BJ (cell line): ENCODE measurements at regions not wholly inside any gene's neighbourhood (a gene's known extent, or its start where the extent isn't known, plus 50 kb on each side); places are given as distances from the start of the nearest gene placed in this dataset.

ENCODE experiments used
- CTCF ChIA-PET: fragments of 350-600 bp; formaldehyde crosslinking; extraction: SDS; loops from one replicate; lab custom pipeline; 2021; ENCODE audit warnings: antibody characterized with exemption, inconsistent platforms; lab: Yijun Ruan, JAX
- POLR2A ChIA-PET: fragments of 300-600 bp; sonication (Branson Sonifier 250); formaldehyde crosslinking; extraction: SDS; loops from one replicate; lab custom pipeline; 2021; ENCODE audit warnings: antibody characterized with exemption; lab: Charles Lee
- DNase-seq: peaks from one replicate; pipeline ENCODE4 v3.0.0-alpha.2; 2011; ENCODE audit warnings: low read depth
- H3K27me3 ChIP-seq: 2 replicates; pipeline ENCODE4 v1.6.0; 2011; ENCODE audit warnings: low read length; ENCODE audit not compliant: control insufficient read depth, insufficient read depth
- H3K36me3 ChIP-seq: 2 replicates; pipeline ENCODE4 v1.5.1; 2011; ENCODE audit warnings: low read length; ENCODE audit not compliant: control insufficient read depth, insufficient read depth
- H3K4me3 ChIP-seq: 2 replicates; pipeline ENCODE4 v1.5.1; 2011; ENCODE audit warnings: low read depth, mild to moderate bottlenecking, control low read depth, low read length
- CTCF ChIP-seq: IDR thresholded peaks from 2 replicates; pipeline ENCODE4 v1.5.1; 2011; ENCODE audit warnings: low read depth, mild to moderate bottlenecking, control low read depth, inconsistent platforms, low read length, moderate library complexity; ENCODE audit not compliant: insufficient read depth

DNA sequence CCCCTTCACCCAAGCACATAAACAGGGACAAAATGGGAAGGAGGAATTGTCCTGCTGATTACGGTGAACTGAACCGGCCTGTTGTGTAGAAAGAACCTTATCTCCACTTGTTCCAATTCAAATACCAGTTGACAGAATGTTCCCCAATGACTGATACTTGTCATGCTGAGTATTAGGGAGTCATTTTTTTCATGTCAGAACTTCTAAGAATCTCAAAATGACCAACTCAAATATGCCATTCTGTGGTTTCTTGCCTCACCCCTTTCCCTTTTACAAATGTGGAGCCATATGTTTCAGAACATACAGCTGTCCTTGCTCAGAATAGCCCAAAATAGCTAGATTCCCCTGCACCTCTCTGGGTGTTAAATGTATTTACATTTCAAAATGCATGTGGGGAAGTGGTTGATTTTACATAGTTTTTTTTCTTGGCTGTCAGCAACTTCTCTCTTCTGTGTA lies 405.9 kb upstream of the TBL1XR1 start:
- POLR2A ChIA-PET, result no interaction called here
- TF ChIP-seq CTCF, result no peak
- no peak for DNase-seq
- Histone ChIP-seq H3K36me3 (no peaks in the 10 kb centered on the region), H3K4me3 (no peak overlapping the region), H3K27me3 (no peaks in the 10 kb centered on the region)
- CTCF ChIA-PET, result interaction anchor here (1.0 kb wide), 1 partner anchor 10 kb away, joined by 4 read pairs; no protein-coding TSS in a partner anchor

GRCh38 chr3:177604181-177604580 lies 406.9 kb upstream of the TBL1XR1 start:
- ChIA-PET POLR2A (no interaction called here), CTCF (no interaction called here)
- no peak for DNase-seq
- Histone ChIP-seq H3K36me3 (no peaks in the 10 kb centered on the region), H3K4me3 (no peak overlapping the region), H3K27me3 (no peaks in the 10 kb centered on the region)
- TF ChIP-seq CTCF, result no peak

DNA sequence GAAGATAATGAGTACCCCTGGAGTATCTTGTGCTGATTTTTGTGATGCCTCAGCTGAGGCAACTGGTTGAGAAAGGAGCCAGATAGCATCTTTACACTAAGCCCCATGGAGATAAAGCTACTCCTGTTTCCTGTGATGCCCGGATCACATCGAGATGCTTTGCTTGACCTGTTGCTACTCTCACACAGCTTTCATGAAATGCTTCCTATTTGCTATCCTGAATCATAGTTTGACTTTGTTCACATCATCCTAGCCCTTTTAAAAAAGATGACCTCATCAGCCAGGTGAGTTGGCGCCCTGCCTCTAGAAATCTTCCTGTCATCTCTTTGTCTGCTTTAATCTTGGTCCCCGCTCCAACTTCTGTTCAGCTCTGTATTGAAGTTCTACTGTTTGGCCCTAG lies 409.6 kb upstream of the TBL1XR1 start:
- POLR2A ChIA-PET, result no interaction called here

GRCh38 chr3:177607589-177607988 lies 410.3 kb upstream of the TBL1XR1 start:
- ChIA-PET POLR2A (no interaction called here), CTCF (no interaction called here)
- H3K4me3 ChIP-seq, result no peak overlapping the region
- no peak for DNase-seq
- no peaks in the 10 kb centered on the region for H3K36me3 ChIP-seq
- TF ChIP-seq CTCF, result no peak
- H3K27me3 ChIP-seq, result no peaks in the 10 kb centered on the region

More for the DNA sequence above, 409.6 kb upstream of the TBL1XR1 start:
- CTCF ChIA-PET, result interaction anchor here (0.5 to 1.1 kb wide), 3 partner anchors 9 to 21 kb away, joined by 3 to 4 read pairs (median 3); no protein-coding TSS in a partner anchor
- no peak for DNase-seq
- H3K36me3 ChIP-seq, result no peaks in the 10 kb centered on the region
- no peak for TF ChIP-seq CTCF
- H3K4me3 ChIP-seq, result no peak overlapping the region
- H3K27me3 ChIP-seq, result no peaks in the 10 kb centered on the region

DNA sequence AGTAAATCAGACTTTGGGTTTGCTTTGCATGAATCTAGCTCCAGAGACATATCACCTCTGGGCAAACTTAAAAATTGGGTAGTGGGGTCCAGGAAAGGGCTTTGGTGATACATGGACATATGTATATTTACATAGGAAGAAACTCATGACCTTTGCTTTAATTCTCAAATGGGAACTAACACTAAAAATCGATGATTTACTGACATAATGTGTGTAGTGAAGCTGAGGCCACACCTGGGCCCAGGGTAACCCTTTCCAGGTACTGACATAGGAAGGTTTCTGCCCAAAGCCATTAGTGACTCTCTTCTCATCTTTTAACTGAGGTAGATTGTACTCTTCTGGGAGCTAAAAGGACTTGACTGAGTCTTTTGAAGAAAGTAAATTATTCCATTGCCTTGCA lies 411.2 kb upstream of the TBL1XR1 start:
- no peaks in the 10 kb centered on the region for H3K36me3 ChIP-seq
- no peaks in the 10 kb centered on the region for H3K27me3 ChIP-seq
- ChIA-PET POLR2A (no interaction called here), CTCF (no interaction called here)
- TF ChIP-seq CTCF, result no peak
- H3K4me3 ChIP-seq, result no peak overlapping the region
- no peak for DNase-seq
